ENCODE measurements at regions not wholly inside any gene's neighbourhood (a gene's known extent, or its start where the extent isn't known, plus 50 kb on each side); places are given as distances from the start of the nearest gene placed in this dataset.

DNA sequence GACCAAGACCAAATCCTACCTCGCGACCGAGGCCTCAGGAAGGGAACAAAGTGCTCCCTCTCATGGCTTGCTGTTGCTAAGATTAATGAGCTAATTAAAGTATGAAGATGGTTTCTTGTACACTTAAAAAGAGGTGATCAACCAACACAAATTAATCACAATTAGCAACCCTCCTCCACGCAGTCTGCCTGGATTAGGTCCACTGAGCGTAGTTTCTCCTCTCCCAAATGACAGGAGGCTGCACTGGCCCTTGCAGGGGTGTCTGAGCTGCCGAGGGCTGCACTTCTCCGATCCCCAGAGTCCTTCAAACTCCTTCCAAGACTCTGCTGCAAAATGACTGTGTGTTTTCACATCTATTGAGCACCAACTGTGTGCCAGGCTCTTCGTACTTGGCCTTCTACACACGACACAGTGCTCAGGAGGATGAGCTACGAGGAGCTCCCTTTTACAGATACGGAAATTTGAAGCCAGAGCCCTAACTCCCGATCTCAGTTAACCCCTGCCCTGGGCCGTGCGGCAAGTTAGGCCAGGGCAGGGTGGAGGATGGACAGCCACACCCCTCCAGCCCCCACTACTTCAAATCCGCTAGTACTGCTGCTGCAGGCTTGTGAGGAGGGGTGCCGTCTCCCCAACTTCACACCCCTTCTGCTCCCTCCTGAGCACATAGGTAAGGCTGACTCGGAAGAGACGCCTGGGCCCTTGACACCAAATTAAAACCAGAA, 101.0 kb upstream of the LINGO1 start:
- DNase-seq (ENCODE audit: low spot score) = no peak

GRCh38 chr15:77732514-77733335, 100.0 kb upstream of the LINGO1 start:
- no peak for DNase-seq (ENCODE audit: low spot score)

DNA sequence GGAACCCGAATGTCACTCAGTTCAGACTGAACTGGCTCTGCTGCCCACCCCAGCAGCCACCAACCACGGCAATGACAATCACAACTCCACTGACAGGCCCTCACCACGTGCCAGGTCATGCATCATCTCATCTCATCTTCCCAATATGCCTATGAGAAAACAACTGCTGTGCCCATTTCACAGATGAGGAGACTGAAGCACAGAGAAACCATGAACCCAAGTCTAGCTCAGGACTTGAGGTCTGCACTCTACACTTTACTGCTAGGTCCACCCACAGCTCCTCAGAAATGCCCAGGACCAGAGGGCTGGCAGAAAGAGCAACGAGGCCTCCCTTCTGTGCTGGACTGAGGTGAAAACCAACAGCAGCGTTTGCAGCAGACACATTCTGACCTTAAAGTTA, 99.2 kb upstream of the LINGO1 start:
- no peak for DNase-seq (ENCODE audit: low spot score)

- no peak for DNase-seq (ENCODE audit: low spot score)
These were observed 98.4 kb upstream of the LINGO1 start for GRCh38 chr15:77731067-77731466.

DNA sequence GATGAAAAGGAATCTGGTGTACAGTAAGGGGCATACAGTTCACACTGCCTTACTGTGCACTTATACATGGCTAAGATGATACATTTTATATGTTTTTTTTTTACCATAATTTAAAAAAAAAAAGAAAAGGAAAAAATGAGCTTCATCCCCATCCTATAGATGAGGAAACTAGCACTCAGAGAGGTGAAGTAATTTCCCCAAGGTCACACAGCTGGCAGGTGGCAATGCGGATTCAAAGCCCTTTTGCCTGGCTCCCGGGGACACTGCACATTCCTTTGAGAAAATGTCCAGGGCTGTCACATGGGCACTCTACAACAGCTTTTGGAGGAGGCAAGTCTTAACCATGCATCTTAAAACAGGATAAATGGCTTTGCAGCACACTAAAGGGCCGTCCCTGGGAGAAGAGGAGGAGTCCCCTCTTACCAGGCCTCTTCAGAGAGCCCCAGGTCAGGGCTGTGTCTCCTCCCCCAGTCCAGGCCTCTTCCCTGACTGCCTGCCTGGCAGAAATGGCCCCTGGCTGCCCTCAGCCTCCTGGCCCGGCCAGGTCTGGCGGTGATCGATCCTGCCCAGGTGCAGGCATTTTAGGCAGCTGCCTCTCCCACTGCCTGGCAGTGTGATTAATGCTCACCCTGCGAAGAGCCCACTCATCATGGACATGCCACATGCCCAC, 95.1 kb upstream of the LINGO1 start:
- DNase-seq (ENCODE audit: low spot score) = no peak

DNA sequence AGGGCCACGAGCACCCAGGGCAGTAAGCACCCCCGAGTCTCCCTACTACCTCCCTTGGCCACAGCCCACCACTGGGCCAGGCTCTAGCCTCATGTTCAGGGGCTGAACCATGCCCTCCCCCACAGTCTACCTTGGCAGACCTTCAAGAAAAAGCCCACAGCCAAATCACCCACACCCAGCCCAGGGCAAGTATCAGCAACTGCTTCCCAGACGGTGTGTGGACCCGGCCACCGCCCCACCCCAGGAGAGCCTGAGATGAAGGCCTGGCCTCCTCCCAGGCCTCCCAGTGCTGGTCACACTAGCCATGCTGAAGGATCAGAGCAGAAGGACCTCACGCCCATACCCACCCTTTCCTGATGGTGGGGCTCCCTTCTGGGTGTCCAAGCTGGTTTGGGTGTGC, 92.0 kb upstream of the LINGO1 start:
- DNase-seq (ENCODE audit: low spot score) = no peak

DNA sequence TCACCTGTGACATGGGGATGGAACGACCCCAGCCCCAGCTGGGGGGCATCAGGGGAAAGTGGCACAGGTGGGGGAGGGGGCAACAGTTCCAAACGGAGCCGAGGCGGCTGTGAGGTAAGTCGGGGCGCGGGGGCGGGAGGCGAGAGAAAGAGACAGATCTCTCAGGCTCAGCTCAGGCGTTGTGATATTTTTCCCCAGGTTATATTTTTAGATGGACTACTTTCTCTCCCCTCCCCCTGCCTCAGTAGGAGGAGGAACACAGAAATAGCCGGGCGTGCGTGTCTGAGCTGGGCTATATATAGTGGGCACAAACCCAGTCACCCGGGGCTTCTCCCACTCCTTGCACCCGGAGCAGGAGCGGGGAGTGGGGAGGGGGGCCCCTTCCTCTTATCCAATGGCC, 91.0 kb upstream of the LINGO1 start:
- DNase-seq (ENCODE audit: low spot score) = no peak

DNA sequence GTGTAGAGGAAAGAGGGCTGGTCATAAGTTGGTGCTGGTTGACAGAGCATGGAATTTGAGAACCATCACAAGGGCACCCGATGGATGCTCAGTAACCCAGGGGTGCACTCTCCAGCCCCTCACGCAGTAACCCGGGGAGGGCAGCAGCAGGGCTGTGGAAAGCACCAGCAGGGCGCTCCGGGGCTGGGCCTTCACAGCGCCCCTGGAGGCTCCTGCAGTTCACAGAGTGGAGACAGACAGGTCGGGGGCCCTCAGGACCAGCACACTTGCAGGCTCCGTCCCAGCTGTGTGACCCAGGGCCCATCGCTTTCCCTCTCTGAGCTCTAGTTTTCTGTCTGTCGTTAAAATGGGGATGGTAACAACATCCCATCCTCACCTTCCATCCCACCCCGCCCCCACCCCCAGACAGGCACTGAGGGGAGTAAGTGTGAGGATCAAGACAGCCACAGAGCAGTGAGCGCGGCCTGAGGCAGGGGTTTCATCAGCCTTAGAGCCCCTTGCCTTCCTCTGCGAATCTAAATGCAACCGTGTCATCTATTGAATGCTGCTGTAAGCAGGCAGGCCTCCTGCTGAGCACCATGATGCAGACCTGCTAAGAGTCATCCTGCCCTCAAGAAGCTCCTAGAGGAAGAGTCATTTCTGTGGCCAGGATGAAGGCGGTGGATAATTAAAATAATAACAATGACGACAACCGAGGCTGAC, 90.2 kb upstream of the LINGO1 start:
- DNase-seq (ENCODE audit: low spot score) = no peak

GRCh38 chr15:77721963-77722362, 89.3 kb upstream of the LINGO1 start:
- DNase-seq (ENCODE audit: low spot score) = no peak

DNA sequence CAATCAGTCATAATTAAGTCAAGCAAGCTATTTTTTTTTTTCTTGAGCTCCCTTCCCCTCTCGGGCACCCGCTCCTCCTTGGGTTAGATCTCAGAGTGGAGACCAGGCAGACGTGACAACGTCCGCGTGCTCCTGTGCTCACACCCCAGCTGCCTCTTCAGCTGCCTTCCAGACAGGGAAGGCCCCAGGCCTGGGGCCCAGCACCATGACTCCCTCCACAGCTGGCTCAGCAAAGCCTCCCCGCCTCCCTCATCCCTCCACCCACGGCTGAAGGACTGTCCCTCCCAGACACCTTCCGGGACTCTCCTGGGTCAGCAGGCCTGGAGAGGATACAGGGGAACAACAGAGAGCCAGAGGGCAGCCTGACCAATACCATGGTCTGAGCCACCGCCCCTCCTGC, 87.9 kb upstream of the LINGO1 start:
- no peak for DNase-seq (ENCODE audit: low spot score)

- DNase-seq (ENCODE audit: low spot score) = no peak
These were observed 87.5 kb upstream of the LINGO1 start for GRCh38 chr15:77720173-77720572.

DNA sequence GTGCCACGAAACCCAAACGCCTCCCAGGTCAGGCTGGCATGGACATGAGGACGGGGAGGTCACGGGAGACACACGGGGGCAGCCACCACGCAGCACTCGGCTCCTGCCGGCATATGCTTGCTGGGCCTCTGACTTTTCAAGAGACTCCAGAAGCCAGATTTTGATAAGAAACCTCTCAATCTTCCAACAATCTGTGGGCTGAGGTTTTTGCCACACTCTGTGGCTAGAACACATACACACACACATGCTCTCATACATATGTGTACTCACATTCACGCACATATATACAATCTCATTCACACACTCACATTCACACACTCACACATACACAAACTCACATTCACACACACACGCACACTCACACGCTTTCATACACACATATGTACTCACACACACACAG, 86.7 kb upstream of the LINGO1 start:
- no peak for DNase-seq (ENCODE audit: low spot score)

DNA sequence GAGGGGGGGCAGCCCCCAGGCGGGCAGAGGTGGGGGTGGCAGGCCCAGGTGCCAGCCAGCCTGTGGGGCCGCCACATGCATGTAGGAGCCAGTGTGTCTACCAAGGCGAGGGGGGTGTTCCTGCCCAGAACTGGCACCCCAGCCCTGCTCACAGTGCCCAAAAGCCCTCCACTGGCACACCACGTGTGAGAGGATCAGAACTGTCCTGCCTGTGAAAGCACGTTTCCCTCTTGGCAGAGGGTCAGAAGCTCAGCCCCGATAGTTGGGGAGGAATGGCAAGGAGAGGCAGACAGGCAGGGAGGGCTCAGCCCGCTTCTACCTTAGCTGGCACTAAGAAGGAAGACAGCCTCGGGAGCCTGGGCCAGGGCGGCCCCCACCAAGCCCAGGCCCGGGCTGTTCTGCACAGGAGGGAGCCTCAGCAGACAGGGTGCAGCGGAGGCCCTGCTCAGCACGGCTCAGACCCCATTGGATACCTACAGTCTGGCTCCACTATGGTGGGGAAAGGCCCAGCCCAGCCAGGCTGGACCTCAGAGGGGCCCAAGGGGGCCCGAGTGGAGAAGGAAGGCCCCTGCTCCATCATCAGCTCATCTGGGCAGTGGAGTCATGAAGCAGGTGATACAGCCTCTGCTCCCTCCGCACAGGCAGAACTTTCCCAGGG, 84.8 kb upstream of the LINGO1 start:
- no peak for DNase-seq (ENCODE audit: low spot score)

DNA sequence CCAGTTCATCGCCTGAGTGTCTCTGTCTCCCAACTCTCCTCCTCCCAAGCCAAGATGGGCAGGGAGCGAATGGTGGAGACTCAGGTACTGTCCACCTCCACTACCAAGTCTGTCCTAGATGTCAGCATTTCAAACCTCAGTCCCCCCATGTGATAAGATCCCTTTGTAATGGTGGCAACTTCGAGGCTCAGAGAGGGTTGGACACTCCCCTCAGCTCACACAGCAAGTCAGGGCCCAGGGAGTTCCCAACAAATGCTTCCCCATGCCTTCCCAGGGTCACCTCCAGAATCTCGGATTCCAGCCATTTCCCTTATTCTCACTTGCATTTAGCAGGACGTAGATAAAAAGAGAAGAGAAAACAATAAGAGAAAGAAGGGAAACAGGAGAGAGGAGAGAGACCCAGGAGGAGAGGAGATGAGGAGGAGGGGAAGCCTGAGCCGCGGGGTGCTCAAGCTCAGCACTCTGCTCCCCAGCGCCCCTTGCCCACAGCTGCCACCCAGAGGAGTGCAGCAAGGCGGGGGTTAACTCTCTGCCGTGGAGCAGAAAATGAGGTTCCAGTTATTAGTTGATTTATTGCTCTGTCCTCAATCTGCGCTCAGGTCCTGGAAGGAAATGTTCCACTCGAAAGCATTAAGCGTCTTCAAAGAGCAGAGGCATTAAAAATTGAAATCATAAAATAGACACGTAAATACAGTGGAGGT, 84.1 kb upstream of the LINGO1 start:
- DNase-seq (ENCODE audit: low spot score) = no peak

DNA sequence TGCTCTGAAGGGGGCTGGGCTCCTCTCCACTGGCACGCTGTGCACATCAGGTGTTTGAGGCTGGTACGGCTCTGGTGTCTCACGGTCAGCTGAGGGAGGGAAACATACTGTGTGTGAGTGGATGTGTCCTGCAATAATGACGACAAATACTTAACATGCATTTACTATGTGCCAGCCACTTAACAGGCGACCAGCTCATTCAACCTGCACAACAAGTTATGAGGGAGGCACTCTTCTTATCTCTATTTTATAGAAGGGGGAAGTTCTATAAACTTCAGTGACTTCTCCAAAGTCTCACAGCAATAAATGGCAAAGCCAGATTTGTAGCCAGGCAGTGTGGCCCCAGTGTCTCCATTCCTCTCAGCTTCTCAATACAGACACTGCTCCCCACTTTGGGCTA, 83.1 kb upstream of the LINGO1 start:
- no peak for DNase-seq (ENCODE audit: low spot score)

- no peak for DNase-seq (ENCODE audit: low spot score)
These were observed 82.3 kb upstream of the LINGO1 start for GRCh38 chr15:77715051-77715450.

- DNase-seq (ENCODE audit: low spot score) = no peak
These were observed 81.8 kb upstream of the LINGO1 start for GRCh38 chr15:77714555-77714954.

- DNase-seq (ENCODE audit: low spot score) = no peak
These were observed 81.3 kb upstream of the LINGO1 start for GRCh38 chr15:77714023-77714422.

DNA sequence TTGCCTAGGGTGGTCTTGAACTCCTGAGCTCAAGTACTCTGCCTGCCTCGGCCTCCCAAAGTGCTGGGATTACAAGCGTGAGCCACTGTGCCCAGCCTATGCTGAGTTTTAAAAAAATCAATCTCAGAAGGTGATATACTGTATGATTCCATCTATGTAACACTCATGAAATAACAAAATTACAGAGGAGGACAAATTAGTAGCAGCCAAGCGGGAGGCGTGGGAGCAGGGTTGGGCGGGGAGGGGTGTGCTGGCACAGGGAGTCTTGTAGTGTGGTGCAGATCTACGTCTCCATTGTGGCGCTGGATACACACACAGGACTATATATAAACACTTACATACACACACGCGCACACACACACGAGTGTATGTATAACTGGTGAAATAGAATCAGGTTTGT, 80.6 kb upstream of the LINGO1 start:
- no peak for DNase-seq (ENCODE audit: low spot score)

GRCh38 chr15:77712438-77712837, 79.7 kb upstream of the LINGO1 start:
- DNase-seq (ENCODE audit: low spot score) = no peak

GRCh38 chr15:77710637-77711036, 77.9 kb upstream of the LINGO1 start:
- no peak for DNase-seq (ENCODE audit: low spot score)
